NCI-H146 treated with DMSO at 0.1 percent for 48 hours (cell line): ENCODE measurements at regions not wholly inside any gene's neighbourhood (a gene's known extent, or its start where the extent isn't known, plus 50 kb on each side); places are given as distances from the start of the nearest gene placed in this dataset.
"Not testable (repeated sequence)": the region's sequence is repeated elsewhere in the genome, so short reads cannot be mapped to it uniquely, and the experiment has no call there.

ENCODE experiments used
- DNase-seq: peaks from one replicate; lab custom pipeline; 2025; ENCODE audit not compliant: unreplicated experiment; lab: John Stamatoyannopoulos, UW

- no peak for DNase-seq
Measured at GRCh38 chr3:101141135-101141534, 147.9 kb upstream of the ABI3BP start.

GRCh38 chr3:101138817-101139216 is 145.6 kb upstream of the ABI3BP start:
- DNase-seq = no peak

GRCh38 chr3:101134331-101134730 is 141.1 kb upstream of the ABI3BP start:
- DNase-seq = no peak

GRCh38 chr3:101133652-101134051 is 140.4 kb upstream of the ABI3BP start:
- DNase-seq = no peak

- DNase-seq = not testable (repeated sequence)
Measured at GRCh38 chr3:101133197-101133596, 140.0 kb upstream of the ABI3BP start.

GRCh38 chr3:101131767-101132166 is 138.5 kb upstream of the ABI3BP start:
- no peak for DNase-seq

GRCh38 chr3:101128786-101129185 is 135.6 kb upstream of the ABI3BP start:
- no peak for DNase-seq

- no peak for DNase-seq
Measured at GRCh38 chr3:101128001-101128400, 134.8 kb upstream of the ABI3BP start.

GRCh38 chr3:101124125-101124524 is 130.9 kb upstream of the ABI3BP start:
- DNase-seq = no peak

- DNase-seq = no peak
Measured at GRCh38 chr3:101123081-101123480, 129.9 kb upstream of the ABI3BP start.

GRCh38 chr3:101122681-101123080 is 129.5 kb upstream of the ABI3BP start:
- DNase-seq = no peak

GRCh38 chr3:101120039-101120438 is 126.8 kb upstream of the ABI3BP start:
- no peak for DNase-seq

- DNase-seq = no peak
Measured at GRCh38 chr3:101119535-101119934, 126.3 kb upstream of the ABI3BP start.

- no peak for DNase-seq
Measured at GRCh38 chr3:101117980-101118379, 124.8 kb upstream of the ABI3BP start.

- no peak for DNase-seq
Measured at GRCh38 chr3:101117465-101117864, 124.2 kb upstream of the ABI3BP start.

GRCh38 chr3:101110295-101110694 is 117.1 kb upstream of the ABI3BP start:
- not testable (repeated sequence) for DNase-seq

GRCh38 chr3:101104321-101104720 is 111.1 kb upstream of the ABI3BP start:
- no peak for DNase-seq

GRCh38 chr3:101102678-101103296 is 109.6 kb upstream of the ABI3BP start:
- DNase-seq = no peak

GRCh38 chr3:101100361-101101009 is 107.3 kb upstream of the ABI3BP start:
- no peak for DNase-seq

- no peak for DNase-seq
Measured at GRCh38 chr3:101099791-101100190, 106.6 kb upstream of the ABI3BP start.

GRCh38 chr3:101096444-101096843 is 103.2 kb upstream of the ABI3BP start:
- no peak for DNase-seq

- DNase-seq = no peak
Measured at GRCh38 chr3:101095693-101096430, 102.6 kb upstream of the ABI3BP start.
